Uterus (tissue), 2 donors: ENCODE measurements at regions not wholly inside any gene's neighbourhood (a gene's known extent, or its start where the extent isn't known, plus 50 kb on each side); places are given as distances from the start of the nearest gene placed in this dataset.

Source experiments
- POLR2A ChIP-seq, 2 donors: fragments of 450-650 bp; IDR thresholded peaks; one replicate each; pipeline ENCODE4 v1.6.1; 2016; ENCODE audit warnings: antibody characterized with exemption in 2 of 2, mild to moderate bottlenecking in 1 of 2, moderate library complexity in 1 of 2
- TF ChIP-seq, protein P1 (sequence below), 4 experiments: fragments of 200-600 bp in 2 of 4; fragments of 450-650 bp in 2 of 4; sonication (generic) in 2 of 4; IDR thresholded peaks; one replicate each; pipeline ENCODE4 v1.5.1; 2016 to 2019; ENCODE audit warnings: antibody characterized with exemption in 4 of 4, mild to moderate bottlenecking in 2 of 4, moderate library complexity in 1 of 4

DNA sequence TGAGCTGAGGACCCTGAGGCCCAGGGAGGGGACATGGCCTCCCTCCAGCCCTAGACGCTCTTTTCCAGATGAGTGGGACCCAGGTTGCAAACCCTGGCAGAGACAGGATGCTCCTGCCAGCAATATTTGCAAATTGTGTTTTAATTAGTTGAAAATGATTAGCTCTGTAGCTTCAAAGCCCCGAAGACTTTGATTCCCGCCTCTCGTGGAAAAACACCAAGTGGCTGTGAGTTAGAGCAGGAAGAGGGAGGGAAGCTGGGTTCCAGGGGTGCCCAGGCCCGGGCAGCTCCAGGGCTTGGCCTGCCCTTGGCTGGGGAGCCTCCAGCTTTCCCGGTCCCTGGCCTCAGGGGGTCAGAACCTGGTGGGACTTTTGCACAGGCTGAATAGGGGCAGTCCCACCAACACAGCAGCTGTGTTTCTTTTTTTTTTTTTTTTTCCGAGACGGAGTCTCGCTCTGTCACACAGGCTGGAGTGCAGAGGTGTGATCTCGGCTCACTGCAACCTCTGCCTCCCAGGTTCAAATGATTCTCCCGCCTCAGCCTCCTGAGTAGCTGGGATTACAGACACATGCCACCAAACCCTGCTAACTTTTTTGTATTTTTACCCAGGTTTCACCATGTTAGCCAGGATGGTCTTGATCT is 101.6 kb upstream of the RTL6 start:
- TF ChIP-seq, protein P1, sequence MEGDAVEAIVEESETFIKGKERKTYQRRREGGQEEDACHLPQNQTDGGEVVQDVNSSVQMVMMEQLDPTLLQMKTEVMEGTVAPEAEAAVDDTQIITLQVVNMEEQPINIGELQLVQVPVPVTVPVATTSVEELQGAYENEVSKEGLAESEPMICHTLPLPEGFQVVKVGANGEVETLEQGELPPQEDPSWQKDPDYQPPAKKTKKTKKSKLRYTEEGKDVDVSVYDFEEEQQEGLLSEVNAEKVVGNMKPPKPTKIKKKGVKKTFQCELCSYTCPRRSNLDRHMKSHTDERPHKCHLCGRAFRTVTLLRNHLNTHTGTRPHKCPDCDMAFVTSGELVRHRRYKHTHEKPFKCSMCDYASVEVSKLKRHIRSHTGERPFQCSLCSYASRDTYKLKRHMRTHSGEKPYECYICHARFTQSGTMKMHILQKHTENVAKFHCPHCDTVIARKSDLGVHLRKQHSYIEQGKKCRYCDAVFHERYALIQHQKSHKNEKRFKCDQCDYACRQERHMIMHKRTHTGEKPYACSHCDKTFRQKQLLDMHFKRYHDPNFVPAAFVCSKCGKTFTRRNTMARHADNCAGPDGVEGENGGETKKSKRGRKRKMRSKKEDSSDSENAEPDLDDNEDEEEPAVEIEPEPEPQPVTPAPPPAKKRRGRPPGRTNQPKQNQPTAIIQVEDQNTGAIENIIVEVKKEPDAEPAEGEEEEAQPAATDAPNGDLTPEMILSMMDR (IDR thresholded peaks at IDR 0.05): no peak
- no peak for TF ChIP-seq POLR2A (IDR thresholded peaks at IDR 0.05)
